Iris pigment epithelial cell (primary cell): ENCODE measurements at regions not wholly inside any gene's neighbourhood (a gene's known extent, or its start where the extent isn't known, plus 50 kb on each side); places are given as distances from the start of the nearest gene placed in this dataset.

ENCODE experiments used
- DNase-seq: peaks from one replicate; pipeline ENCODE4 v3.0.0-alpha.2; 2011; ENCODE audit warnings: low read depth

GRCh38 chr20:7505835-7506221 lies 434.4 kb downstream of the HAO1 start:
- DNase-seq = no peak

- no peak for DNase-seq
These were observed 423.6 kb downstream of the HAO1 start for GRCh38 chr20:7516621-7517111.

DNA sequence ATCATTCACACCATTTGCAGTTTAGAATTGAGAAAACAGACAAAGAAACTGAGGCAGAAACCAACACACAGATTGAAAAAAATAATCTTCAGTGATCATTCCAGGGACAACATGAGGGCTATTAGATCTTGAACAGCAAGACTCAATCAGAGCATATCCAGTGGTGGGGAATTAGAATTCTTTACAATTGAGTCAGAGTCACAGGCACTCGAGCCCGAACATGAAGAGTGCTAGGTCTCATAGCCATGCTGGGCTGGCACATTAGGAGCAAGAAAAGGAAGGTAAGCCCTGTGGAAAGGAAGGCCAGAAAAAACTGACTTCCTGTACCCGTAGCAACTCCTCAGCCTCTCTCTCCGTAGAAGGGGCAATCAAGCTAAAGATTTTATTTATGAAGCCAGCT lies 419.9 kb downstream of the HAO1 start:
- no peak for DNase-seq

DNA sequence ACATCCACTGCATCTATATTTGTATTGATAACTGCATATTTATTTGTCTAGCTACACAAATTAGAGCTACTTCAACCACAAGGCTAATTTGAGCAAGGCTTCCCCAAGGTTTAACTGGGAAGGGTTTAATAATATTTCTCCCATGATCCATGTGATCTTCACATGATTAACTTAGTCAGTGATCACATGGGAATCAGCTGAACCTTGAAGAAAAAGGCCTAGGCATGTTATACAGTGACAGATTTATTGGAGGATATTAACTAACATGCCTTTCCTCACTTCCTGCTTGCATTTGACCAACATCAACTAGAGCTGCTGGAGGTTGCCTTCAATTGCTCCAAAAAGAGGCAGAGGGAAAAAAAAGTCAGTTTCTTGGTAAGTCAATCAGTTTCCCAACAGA lies 417.0 kb downstream of the HAO1 start:
- DNase-seq = no peak

DNA sequence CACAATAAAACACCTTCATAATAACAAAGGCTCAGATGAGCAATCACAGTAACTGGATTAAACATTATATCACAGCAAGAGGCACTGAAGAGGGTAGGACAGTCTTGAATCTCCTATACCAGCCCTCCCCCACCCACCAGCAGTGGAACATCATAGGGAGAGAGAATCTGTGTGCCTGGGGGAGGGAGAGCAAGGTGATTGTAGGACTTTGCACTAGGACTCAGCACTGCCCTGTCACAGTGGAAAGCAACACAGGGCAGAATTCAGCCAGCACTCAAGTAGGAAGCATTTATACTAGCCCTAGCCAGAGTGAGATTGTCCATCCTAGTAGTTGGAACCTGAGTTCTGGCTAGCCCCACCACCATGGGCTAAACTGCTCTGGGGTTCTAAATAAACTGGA lies 400.2 kb downstream of the HAO1 start:
- no peak for DNase-seq

DNA sequence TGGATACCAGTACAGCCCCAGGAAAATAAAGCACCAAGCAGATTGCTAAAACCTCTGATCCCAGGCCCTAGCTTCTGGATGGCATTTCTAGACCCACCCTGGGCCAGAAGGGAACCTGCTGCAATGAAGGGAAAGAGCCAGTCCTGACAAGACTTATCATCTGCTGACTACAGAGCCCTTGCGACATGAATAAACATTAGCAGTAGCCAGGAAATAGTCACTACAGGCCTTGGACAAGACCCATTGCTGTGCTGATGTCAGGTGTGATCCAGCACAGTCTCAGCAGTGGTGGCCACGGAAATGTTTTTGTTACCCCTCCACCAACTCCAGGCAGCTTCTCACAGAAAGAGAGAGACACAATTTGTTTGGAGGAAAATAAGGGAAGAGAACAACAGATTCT lies 399.3 kb downstream of the HAO1 start:
- no peak for DNase-seq

DNA sequence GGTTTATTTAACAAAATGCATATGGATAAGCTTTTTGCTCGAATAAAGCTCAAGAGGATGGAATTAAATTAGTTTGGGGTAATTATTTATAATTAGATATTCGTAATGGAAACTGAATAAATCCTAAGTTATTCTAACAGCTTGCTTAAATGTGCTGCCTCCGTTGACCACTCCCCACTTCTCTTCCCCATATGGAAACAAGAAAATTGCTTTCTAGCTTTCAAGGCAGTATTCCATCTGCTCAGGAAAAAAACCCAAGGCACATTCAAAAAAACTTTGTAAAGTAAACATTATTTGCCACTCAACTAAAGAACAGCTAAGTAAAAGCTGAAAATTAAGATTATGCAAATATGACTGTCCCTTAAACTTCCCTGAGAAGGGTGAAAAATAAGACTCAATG lies 369.2 kb downstream of the HAO1 start:
- DNase-seq = no peak

DNA sequence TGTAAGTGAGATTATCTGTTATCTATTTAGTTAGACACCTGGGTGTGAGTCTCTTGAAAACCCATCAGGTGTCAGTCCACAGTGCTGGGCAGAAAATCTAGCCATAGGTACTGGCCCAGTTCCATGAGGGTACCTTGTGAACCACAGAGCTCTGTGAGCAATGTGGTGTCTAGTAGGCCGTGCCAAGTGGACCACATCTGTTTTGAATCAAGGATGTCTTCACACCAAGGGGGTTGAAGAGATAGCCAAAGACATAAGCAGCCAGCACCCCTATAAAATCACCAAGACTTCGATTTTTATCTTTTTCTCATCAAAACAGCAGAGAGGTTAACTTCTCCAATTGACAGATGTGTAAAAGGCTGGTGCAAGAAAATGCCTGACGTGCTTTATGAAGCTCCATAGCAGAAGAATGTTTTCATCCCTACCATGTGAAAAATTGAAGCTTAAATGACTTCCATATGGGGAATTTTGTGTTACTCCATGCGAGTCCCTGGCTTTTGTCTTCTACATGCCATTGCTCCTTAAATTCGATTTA lies 368.7 kb downstream of the HAO1 start:
- no peak for DNase-seq

- no peak for DNase-seq
These were observed 360.4 kb downstream of the HAO1 start for GRCh38 chr20:7579888-7580287.

- no peak for DNase-seq
These were observed 355.1 kb downstream of the HAO1 start for GRCh38 chr20:7585126-7585679.

- no peak for DNase-seq
These were observed 353.8 kb downstream of the HAO1 start for GRCh38 chr20:7586481-7586880.

DNA sequence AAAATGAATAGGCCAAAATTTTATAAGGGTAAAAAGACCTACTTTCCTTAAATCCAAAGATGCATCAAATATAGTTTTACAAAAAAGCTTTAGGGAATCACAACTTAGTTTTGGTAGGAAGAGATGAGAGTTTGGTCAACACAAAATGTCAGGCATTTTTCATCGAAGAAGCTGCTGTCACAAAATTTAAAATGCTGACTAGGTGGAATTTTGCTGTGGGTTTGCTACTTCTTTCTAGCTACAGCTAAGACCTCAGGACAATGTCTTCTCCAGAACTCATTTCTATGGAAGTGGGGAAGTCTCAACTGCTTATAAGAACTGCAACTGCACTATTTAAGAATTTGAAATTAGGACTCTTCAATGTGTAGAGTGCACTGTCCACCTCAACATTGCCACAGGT lies 351.1 kb downstream of the HAO1 start:
- no peak for DNase-seq

- no peak for DNase-seq
These were observed 343.7 kb downstream of the HAO1 start for GRCh38 chr20:7596541-7596940.

DNA sequence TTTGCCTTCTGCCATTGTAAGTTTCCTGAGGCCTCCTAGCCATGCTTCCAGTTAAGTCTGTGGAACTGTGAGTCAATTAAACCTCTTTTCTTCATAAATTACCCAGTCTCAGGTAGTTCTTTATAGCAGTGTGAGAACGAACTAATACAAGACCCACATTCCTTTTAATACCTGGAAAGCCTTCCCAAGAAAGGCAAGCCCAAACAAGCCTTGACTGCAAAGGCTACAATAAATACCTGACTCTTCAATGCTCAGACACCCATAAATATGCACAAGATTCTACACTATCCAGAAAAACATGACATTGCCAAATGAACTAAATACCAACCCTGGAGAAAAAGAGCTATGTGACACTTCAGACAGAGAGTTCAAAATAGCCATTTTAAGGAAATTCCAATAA lies 338.8 kb downstream of the HAO1 start:
- DNase-seq = no peak

GRCh38 chr20:7606941-7607340 lies 333.3 kb downstream of the HAO1 start:
- DNase-seq = no peak

- no peak for DNase-seq
These were observed 332.0 kb downstream of the HAO1 start for GRCh38 chr20:7608250-7608649.

GRCh38 chr20:7609251-7609650 lies 331.0 kb downstream of the HAO1 start:
- no peak for DNase-seq

DNA sequence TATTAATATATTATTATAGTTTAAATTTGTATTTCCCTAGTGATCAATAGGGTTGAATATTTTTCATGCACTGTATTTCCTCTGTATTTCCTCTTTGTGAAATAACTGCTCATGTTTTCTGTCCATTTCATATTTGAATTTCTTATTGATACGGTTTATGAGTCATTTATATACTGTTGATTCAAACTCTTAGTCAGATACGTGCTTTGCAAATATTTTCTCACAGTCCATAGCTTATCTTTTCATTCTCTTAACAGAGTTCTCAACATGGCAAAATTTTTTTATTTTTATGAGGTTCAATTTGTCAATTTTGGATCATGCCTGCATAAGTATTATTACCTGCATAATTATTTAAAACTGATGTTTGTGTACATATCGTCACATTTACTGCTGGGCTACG lies 329.6 kb downstream of the HAO1 start:
- no peak for DNase-seq

DNA sequence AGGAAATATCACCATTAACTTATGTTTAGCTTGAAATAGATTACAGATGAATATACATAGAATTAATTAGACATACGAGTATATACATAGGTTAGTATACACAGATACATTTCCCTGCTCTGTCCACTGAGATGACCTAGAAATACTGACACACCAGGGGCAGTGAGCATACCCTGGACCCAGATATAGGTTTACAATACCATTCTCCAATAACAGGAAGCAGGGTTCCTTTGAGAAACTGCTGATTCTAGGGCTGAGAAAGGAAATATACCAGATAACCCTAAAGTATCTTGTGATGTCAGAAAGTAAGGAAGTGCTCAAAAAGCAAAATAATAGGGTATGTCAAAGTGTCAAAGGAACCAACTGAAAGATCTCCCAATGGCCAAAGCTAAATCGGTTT lies 322.5 kb downstream of the HAO1 start:
- DNase-seq = no peak

DNA sequence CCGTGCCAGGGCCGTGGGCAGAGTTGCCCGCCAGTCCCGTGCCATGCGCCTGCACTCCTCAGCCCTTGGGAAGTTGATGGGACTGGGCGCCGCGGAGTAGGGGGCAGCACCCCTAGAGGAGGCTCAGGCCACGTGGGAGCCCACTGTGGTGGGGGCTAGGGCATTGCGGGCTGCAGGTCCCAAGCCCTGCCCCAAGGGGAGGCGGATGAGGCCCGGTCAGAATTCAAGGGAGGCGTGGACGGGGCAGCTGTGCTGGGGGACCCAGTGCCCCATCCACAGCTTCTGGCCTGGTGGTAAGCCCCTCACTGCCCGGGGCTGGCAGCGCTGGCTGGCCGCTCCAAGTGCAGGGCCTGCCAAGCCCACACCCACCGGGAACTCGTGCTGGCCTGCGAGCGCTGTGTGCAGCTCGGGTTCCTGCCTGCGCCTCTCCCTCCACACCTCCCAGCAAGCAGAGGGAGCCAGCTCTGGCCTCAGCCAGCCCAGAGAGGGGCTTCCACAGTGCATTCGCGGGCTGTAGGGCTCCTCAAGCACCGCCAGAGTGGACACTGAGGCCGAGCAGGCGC lies 317.8 kb downstream of the HAO1 start:
- DNase-seq = no peak

GRCh38 chr20:7624886-7625285 lies 315.4 kb downstream of the HAO1 start:
- no peak for DNase-seq

DNA sequence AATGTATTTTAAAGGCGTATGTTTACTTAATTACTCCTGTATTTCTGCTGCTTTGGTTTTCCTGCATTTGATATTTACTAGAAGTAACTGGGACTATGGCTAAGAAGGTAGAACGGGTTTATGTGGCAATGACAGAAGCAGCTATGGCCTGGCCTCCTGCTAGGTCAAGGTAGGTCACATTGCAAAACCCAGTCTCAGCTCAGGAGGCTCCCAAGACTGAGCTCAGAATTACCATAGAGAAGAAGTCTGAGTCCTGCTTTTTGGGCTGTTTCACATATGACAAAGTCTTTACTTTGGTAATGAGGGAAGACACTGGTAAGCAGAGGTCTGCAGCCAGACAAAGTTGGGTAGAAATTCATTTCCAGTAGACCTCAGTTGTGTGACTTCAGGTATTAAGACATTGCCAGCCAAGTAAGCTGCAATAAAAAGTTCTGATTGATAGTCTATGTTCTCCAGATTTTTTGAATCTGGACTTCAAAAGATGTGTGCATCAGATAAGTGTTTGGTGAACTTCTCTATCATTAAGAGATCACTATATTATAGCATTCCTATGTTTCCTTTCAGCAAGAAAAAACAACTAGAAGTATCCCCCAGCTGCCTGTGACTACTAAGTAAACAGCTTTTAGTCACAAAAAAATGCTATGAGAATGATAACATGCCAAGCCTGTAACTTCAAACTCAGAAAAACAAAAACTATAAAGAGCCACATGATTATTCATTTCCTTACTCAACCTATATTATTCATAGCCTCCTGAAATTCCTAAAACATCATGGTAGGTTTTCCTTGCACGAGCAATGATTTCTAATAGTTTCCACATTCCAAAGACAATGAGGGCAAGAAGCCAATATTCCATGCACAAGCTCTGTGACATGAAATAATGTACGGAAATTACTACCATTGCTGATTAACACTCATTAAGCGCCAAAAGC lies 312.3 kb downstream of the HAO1 start:
- peak; percentile 4 for DNase-seq

GRCh38 chr20:7629880-7630279 lies 310.4 kb downstream of the HAO1 start:
- no peak for DNase-seq
